Islet precursor cell (in vitro differentiated cells): ENCODE measurements at regions not wholly inside any gene's neighbourhood (a gene's known extent, or its start where the extent isn't known, plus 50 kb on each side); places are given as distances from the start of the nearest gene placed in this dataset.

Experiments
- DNase-seq: peaks from one replicate; pipeline ENCODE4 v3.0.0-alpha.2; 2018

DNA sequence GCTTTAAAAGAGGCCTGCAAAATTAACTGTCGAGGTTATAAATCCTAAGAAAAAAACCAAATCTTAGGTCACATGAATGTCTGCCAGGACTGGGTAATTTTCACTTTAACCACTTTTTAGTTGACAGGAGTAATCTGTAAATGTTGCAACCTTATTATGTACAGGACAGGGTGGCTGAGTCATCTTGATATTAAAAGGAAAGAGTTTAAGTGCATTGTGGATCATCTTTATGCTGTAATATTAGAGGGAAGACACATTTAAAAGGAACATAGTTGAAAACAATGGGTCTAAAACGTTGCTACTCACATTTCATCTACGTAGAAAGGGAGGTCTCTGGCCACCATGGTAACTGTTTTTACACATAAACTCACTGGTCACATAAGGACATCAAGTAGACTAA, 115.5 kb downstream of the LSMEM1 start:
- no peak for DNase-seq

DNA sequence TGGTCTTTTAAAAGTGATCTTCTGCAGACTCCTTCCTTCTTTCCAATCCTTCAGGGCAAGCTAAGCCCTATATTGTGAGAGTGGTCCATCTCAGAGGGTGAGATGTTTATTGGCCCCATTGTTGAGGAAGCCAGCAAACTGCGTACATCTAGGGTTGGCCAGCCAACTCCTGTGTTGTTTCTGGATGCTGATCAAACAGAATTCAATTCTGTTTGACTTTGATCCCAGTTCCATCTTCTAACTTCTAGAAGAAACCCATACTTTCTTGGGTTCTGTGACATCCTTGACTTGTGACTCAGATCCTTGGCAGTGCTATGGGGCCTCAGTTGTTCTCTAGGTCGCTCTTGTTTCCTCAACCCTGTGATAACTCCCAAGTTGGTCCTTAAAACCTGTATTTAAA, 116.2 kb downstream of the LSMEM1 start:
- no peak for DNase-seq

- DNase-seq = no peak
Observed at GRCh38 chr7:112603673-112604072, 122.9 kb downstream of the LSMEM1 start.

- DNase-seq = no peak
Observed at GRCh38 chr7:112610636-112611035, 129.8 kb downstream of the LSMEM1 start.

- no peak for DNase-seq
Observed at GRCh38 chr7:112615701-112616100, 134.9 kb downstream of the LSMEM1 start.

DNA sequence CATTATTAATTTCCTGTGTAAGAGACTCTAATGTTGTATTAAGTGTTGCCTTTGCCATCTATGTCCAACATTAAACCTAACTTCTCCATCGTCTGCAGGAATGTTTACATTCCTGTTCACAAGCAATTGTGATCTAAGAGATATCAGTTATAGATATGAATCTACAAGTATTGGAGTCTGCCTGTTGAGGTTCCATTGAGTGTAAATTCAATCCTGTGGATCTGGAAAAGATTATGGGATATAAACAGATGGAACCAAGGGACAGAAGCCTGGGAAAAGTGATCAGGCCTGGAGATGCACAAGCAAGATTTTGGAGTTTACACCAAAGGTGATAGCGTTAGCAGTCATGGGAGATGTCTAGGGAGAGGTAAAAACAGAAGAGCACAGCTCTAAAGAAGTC, 135.5 kb downstream of the LSMEM1 start:
- no peak for DNase-seq

DNA sequence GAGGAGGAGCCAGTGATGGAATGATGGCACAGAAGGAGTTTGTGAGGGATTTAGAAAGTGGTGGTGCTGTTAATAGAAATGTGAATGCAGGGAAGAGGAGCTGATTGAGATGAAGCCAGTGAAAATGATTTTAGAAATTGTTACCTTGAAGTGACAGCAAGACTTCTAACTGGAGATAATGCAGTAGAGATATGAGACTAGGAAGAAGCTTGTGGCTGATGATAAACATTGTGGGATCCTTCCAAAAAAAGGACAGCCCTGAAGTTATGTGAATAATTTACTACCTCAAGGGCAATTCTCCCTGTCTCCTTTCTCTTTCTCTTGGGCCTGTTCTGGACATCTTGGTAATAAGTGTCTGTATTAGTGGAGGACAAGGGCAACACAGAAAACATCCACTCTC, 138.6 kb downstream of the LSMEM1 start:
- no peak for DNase-seq

GRCh38 chr7:112622159-112622715, 141.4 kb downstream of the LSMEM1 start:
- no peak for DNase-seq

DNA sequence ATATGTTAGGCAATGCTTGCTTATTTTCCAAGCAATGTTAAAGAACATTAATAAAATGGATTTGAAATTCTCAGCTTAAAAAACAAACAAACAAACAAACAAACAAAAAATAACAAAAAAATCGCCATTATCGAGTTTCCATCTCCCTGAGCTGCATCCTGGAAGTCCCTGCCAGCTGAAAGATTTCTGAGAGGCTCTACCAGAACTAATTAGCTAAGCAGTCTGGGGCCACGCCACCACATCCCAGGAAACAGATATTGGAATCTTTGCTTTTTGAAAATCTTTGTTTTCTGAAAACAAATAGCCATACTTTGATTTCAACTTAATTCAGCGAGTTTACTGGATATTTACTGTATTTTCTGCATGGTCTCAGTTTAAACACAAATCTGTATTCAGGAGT, 143.6 kb downstream of the LSMEM1 start:
- no peak for DNase-seq

DNA sequence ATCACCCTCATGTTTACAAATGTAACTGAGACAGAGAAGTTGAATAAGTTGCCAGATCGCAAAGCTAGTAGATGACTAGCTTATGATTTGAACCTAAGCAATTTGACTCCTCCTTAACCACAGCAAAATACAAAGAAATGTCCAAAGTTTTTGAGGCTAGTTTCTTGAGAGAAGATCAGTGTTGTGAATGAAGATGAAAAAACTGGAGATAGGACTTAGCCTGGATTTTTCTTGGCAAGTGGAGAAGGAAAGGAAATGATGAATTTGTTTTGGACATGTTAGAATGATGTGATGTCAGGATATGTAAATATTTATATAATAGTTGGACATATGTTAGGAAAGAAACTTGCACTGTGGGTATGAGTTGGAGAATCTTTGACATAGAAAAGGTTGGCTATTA, 149.8 kb downstream of the LSMEM1 start:
- no peak for DNase-seq

DNA sequence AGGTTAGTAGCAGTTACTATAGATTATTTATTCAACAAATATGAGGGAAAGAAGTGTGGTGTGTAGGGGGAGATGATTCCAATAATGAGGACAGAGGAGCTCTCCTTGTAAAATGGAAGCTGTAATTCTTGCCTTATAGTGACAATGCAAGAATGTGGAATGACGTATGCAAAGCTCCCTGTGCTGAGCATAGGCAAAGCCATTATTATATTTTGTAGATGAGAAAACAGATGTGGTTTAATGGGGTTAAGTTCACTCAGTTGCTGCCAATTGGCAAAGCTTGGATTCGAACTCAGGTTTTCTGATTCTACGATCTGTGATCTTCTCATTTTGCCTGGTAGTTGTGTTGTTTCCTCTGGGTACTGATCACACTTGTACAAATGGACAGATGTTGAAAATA, 153.3 kb downstream of the LSMEM1 start:
- DNase-seq = no peak

- DNase-seq = no peak
Observed at GRCh38 chr7:112635742-112636141, 154.5 kb downstream of the TMEM168 start.

- no peak for DNase-seq
Observed at GRCh38 chr7:112638675-112639400, 151.4 kb downstream of the TMEM168 start.

DNA sequence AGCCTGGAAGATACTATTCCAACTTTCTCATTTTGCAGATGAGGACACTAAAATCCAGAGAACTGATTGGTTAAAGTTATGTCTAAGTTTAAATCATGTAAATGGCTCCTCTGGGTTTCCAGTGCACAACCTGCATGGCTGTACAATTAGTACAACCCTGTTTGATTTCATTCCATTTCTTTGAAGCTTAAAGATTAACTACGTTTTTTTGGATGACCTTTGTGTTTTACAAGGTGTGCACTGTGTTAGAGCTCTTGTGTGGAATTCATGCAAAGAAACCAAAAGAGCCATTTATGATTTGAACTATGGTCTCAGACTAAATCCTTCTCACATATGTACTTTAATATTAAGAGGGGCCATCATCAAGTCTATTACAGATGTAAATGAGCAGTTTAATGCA, 149.5 kb downstream of the TMEM168 start:
- no peak for DNase-seq

GRCh38 chr7:112646783-112647182, 143.4 kb downstream of the TMEM168 start:
- peak; percentile 90 for DNase-seq

DNA sequence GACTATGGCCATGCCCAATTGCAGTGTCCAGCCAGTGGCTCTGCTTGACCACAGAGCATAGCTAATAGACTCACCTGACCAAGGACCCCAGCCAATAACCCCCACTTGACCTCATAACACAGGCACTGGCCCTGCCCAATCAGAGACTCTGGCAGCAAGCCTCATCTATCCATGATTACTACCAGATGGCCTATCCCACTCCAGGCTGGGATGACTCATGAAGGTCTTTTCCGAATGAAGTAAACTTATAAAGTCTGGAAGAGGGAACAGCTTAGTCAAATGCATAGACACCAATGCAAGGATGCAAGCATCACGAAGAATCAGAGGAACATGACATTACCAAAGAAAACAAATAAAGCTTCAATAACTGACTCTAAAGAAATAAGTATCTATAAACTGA, 141.4 kb downstream of the TMEM168 start:
- no peak for DNase-seq

DNA sequence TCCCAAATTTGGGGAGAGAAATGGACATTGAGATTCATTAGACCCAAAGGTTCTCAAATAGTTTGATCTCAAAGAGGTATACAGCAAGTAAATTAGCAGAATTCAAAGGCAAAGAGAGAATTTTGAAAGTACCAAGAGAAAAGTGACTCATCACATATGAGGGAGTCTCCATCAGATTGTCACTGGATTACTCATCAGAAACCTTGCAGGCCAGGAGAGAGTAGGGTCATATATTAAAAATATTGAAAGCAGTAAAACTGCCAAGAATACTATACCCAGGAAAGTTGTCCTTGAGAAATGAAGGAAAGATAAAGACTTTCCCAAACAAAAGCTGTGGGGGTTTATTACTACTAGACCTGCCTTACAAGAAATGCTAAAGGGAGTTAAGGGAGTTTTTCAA, 140.6 kb downstream of the TMEM168 start:
- DNase-seq = no peak

GRCh38 chr7:112654322-112655216, 135.6 kb downstream of the TMEM168 start:
- no peak for DNase-seq

DNA sequence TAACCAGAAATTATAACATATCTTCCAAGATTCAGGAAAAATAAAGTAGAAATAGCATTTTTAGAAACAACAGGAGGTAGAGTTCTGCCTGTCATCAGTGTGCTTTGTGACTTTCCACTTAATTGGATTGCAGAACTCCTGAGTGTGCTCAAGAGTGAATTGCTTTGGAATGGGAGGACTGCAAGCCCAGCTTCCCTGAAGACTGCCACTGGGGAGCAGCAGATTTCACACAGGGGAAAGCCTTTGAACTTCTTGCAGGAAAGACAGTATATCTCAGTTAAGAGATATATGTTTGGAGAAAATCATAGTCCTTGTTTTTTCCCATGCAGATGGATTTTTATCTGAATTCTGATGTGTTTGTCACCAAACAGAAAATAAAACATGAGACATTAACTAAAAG, 124.5 kb downstream of the TMEM168 start:
- peak; percentile 74 for DNase-seq

DNA sequence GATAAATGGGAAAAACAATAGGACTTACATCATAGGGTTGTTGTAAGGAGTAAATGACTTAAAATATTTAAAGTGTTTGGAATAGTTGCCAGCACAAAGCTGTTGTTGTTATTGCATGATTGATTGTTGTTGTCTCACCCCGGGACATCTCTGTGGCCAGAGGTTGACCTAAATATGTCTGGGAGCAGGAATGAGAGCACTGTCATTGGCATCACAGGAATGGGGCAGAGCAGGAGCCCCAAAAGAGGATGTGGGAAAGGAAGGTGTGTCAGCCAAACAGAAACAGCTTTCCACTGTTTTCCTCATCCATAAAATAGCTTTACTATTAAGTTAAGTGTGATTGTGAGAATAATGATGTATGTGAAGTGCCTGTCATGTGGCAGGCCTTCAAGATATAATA, 121.6 kb downstream of the TMEM168 start:
- no peak for DNase-seq

DNA sequence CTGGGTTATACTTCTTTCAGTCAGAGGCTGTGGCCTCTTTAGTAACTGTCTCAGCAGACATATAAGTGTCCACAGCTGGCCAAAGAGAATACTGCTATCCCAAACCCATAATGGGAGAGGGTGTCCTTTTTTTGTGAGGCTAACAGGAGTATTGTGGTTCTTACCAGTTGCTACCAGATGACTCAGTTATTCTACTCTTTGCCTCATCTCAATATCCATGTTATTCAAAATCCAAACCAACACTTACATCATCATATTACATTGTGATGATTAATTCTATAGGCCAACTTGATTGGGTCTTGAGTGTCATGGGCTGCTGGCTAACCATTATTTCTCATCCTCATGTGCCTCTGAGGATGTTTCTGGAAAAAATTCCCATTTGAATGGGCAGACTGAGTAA, 120.9 kb downstream of the TMEM168 start:
- DNase-seq = no peak

DNA sequence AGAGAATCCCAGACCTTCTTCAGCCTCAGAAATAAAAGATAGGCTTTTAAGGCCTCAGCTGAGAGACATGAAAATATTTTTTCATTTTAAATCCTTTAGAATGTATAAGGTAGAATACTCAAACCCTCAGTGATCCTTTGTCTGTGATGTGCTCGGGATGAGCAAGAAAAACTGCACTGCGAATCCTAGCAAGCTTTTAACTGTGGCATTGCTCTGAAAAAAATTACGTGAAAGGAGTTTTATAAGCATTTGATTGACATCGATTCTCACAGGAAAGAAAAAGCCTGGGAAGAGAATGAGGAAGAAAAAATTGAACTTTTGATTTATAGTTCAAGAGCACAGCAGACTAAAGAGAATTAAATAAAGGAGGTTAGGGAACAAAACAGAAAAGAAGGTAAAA, 120.0 kb downstream of the TMEM168 start:
- no peak for DNase-seq

- no peak for DNase-seq
Observed at GRCh38 chr7:112678626-112679025, 111.6 kb downstream of the TMEM168 start.
